Naive thymus-derived CD4-positive, alpha-beta T cell (primary cell): ENCODE measurements at regions not wholly inside any gene's neighbourhood (a gene's known extent, or its start where the extent isn't known, plus 50 kb on each side); places are given as distances from the start of the nearest gene placed in this dataset.

Experiments used
- ATAC-seq: fragments of 150-1000 bp; cut with Tn5 transposase; 2 replicates; pipeline ENCODE4 v1.10.0; 2021; ENCODE audit warnings: mild to moderate bottlenecking, moderate library complexity
- CTCF ChIA-PET: fragments of 350-600 bp; sonication (Branson Sonifier 250); formaldehyde crosslinking; loops from one replicate; lab custom pipeline; 2021; ENCODE audit warnings: antibody characterized with exemption; lab: Charles Lee
- POLR2A ChIA-PET: fragments of 350-600 bp; sonication (Branson Sonifier 250); formaldehyde crosslinking; loops from one replicate; lab custom pipeline; 2021; ENCODE audit warnings: antibody characterized with exemption, inconsistent platforms; lab: Charles Lee
- DNase-seq, 9 donors: peaks; one replicate each; pipeline versions ENCODE4 v3.0.0 to v3.0.0-alpha.2; 2020 to 2022; ENCODE audit warnings: mixed read lengths in 1 of 9
- H3K27ac ChIP-seq: one replicate; pipeline ENCODE4 v1.7.0; 2013; ENCODE audit warnings: mild to moderate bottlenecking, low read depth, low read length, moderate library complexity
- H3K27me3 ChIP-seq, 2 donors: one replicate each; pipeline ENCODE4 v1.7.0; 2013; ENCODE audit warnings: low read length in 2 of 2, mild to moderate bottlenecking in 2 of 2, moderate library complexity in 2 of 2; ENCODE audit not compliant: control insufficient read depth in 2 of 2, insufficient read depth in 2 of 2
- H3K36me3 ChIP-seq, 3 experiments: 1 replicate in 2 of 3; 2 replicates in 1 of 3; pipeline ENCODE4 v1.7.0; 2013; ENCODE audit warnings: low read length in 3 of 3, mild to moderate bottlenecking in 3 of 3, moderate library complexity in 1 of 3; ENCODE audit not compliant: insufficient read depth in 3 of 3, control insufficient read depth in 2 of 3
- H3K4me1 ChIP-seq, 2 donors: one replicate each; pipeline ENCODE4 v1.7.0; 2013; ENCODE audit warnings: low read length in 2 of 2, mild to moderate bottlenecking in 2 of 2, moderate library complexity in 1 of 2; ENCODE audit not compliant: control insufficient read depth in 2 of 2, insufficient read depth in 2 of 2
- H3K4me3 ChIP-seq: 2 replicates; pipeline ENCODE4 v1.7.0; 2013; ENCODE audit warnings: mild to moderate bottlenecking, low read length
- H3K9me3 ChIP-seq, 3 experiments: 1 replicate in 2 of 3; 2 replicates in 1 of 3; pipeline ENCODE4 v1.7.0; 2013; ENCODE audit warnings: low read length in 3 of 3; ENCODE audit not compliant: control insufficient read depth in 2 of 3
- H3K27ac Mint-ChIP-seq, 9 donors: one replicate each; pipeline ENCODE4 v1.8.0; 2020 to 2022; ENCODE audit warnings: mixed read lengths in 9 of 9, mild to moderate bottlenecking in 8 of 9, moderate library complexity in 5 of 9, inconsistent platforms in 2 of 9
- H3K27me3 Mint-ChIP-seq, 5 donors: one replicate each; pipeline ENCODE4 v1.8.0; 2021 to 2022; ENCODE audit warnings: mixed read lengths in 5 of 5, mild to moderate bottlenecking in 1 of 5
- H3K36me3 Mint-ChIP-seq, 5 donors: one replicate each; pipeline ENCODE4 v1.8.0; 2020 to 2022; ENCODE audit warnings: mixed read lengths in 5 of 5, mild to moderate bottlenecking in 3 of 5, inconsistent platforms in 1 of 5
- H3K4me1 Mint-ChIP-seq, 7 donors: one replicate each; pipeline ENCODE4 v1.8.0; 2020 to 2022; ENCODE audit warnings: mixed read lengths in 7 of 7, mild to moderate bottlenecking in 3 of 7, inconsistent platforms in 1 of 7
- H3K4me3 Mint-ChIP-seq, 10 donors: one replicate each; pipeline ENCODE4 v1.8.0; 2020 to 2022; ENCODE audit warnings: mild to moderate bottlenecking in 10 of 10, mixed read lengths in 10 of 10, moderate library complexity in 6 of 10, inconsistent platforms in 2 of 10
- H3K9me3 Mint-ChIP-seq, 11 donors: one replicate each; pipeline ENCODE4 v1.8.0; 2020 to 2022; ENCODE audit warnings: mixed read lengths in 11 of 11, mild to moderate bottlenecking in 4 of 11, inconsistent platforms in 1 of 11, moderate library complexity in 1 of 11
- intact Hi-C, 2 donors: fragments of 100-400 bp; cut with micrococcal nuclease; formaldehyde crosslinking; loops; one replicate each; pipeline ENCODE4 v1.15.1; 2023

- Mint-ChIP-seq H3K4me1 (no peaks in the 10 kb centered on the region), H3K27ac (no peak overlapping the region), H3K27me3 (no peaks in the 10 kb centered on the region), H3K9me3 (peaks cover 0 to 6% (median 0%) of the 10 kb centered on the region in 11 donors), H3K36me3 (no peaks in the 10 kb centered on the region), H3K4me3 (no peak overlapping the region)
- no peaks in the 10 kb centered on the region for H3K27me3 ChIP-seq
- no peak overlapping the region for H3K4me3 ChIP-seq
- POLR2A ChIA-PET, result no interaction called here
- CTCF ChIA-PET, result no interaction called here
- no peaks in the 10 kb centered on the region for H3K36me3 ChIP-seq
- no peak overlapping the region for H3K27ac ChIP-seq
- DNase-seq, result no peak
- intact Hi-C loops, result no loop called here
- no peak for ATAC-seq
- no peaks in the 10 kb centered on the region for H3K4me1 ChIP-seq
- no peaks in the 10 kb centered on the region for H3K9me3 ChIP-seq
These were observed 574.3 kb downstream of the LRRC70 start for GRCh38 chr5:63152871-63153270.

GRCh38 chr5:63145167-63145566, 566.5 kb downstream of the LRRC70 start:
- Mint-ChIP-seq H3K4me3 (no peak overlapping the region), H3K27ac (no peak overlapping the region), H3K9me3 (peaks cover 0 to 6% (median 0%) of the 10 kb centered on the region in 11 donors), H3K36me3 (no peaks in the 10 kb centered on the region), H3K27me3 (peaks cover 0 to 5% (median 0%) of the 10 kb centered on the region in 5 donors), H3K4me1 (no peaks in the 10 kb centered on the region)
- H3K27ac ChIP-seq, result no peak overlapping the region
- CTCF ChIA-PET, result no interaction called here
- H3K4me1 ChIP-seq, result no peaks in the 10 kb centered on the region
- no peaks in the 10 kb centered on the region for H3K27me3 ChIP-seq
- H3K36me3 ChIP-seq, result no peaks in the 10 kb centered on the region
- DNase-seq, result no peak
- H3K9me3 ChIP-seq, result no peaks in the 10 kb centered on the region
- intact Hi-C loops, result no loop called here
- ATAC-seq, result no peak
- POLR2A ChIA-PET, result no interaction called here
- no peak overlapping the region for H3K4me3 ChIP-seq

DNA sequence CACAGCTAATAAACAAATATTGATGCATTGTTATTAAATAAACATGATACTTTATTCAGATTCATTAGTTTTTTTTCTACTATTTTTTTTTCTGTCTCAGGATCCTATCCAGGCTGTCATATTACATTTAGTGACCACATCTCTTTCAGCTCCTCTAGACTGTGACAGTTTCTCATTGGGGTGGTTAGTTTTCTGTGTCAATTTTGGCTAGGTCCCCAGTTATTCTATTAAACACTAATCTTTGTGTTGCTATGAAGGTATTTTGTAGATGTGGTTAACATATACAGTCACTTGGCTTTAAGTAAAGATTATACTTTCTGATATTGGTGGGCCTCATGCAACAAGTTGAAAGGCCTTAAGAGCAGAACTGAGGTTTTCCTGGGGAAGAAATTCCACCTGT, 563.0 kb downstream of the LRRC70 start:
- intact Hi-C loops, result no loop called here
- Histone ChIP-seq H3K27me3 (no peaks in the 10 kb centered on the region), H3K27ac (no peak overlapping the region), H3K4me1 (no peaks in the 10 kb centered on the region), H3K9me3 (no peaks in the 10 kb centered on the region), H3K4me3 (no peak overlapping the region), H3K36me3 (no peaks in the 10 kb centered on the region)
- no peaks in the 10 kb centered on the region for H3K36me3 Mint-ChIP-seq
- H3K4me1 Mint-ChIP-seq, result no peaks in the 10 kb centered on the region
- peaks cover 0 to 5% (median 0%) of the 10 kb centered on the region in 5 donors for H3K27me3 Mint-ChIP-seq
- POLR2A ChIA-PET, result no interaction called here
- H3K9me3 Mint-ChIP-seq, result peaks cover 0 to 4% (median 0%) of the 10 kb centered on the region in 11 donors
- ATAC-seq, result no peak
- no peak overlapping the region for H3K4me3 Mint-ChIP-seq
- no peak overlapping the region for H3K27ac Mint-ChIP-seq
- CTCF ChIA-PET, result interaction anchor here (0.6 kb wide), 1 partner anchor 810 kb away, joined by 6 read pairs; no protein-coding TSS in a partner anchor
- DNase-seq, result no peak

GRCh38 chr5:63135291-63135690, 556.7 kb downstream of the LRRC70 start:
- no peaks in the 10 kb centered on the region for H3K36me3 ChIP-seq
- no peak overlapping the region for H3K4me3 ChIP-seq
- no peaks in the 10 kb centered on the region for H3K4me1 Mint-ChIP-seq
- H3K4me3 Mint-ChIP-seq, result no peak overlapping the region
- H3K9me3 ChIP-seq, result no peaks in the 10 kb centered on the region
- ChIA-PET CTCF (no interaction called here), POLR2A (no interaction called here)
- no peaks in the 10 kb centered on the region for H3K4me1 ChIP-seq
- no peak for ATAC-seq
- intact Hi-C loops, result no loop called here
- no peaks in the 10 kb centered on the region for H3K36me3 Mint-ChIP-seq
- no peak for DNase-seq
- H3K27me3 ChIP-seq, result no peaks in the 10 kb centered on the region
- no peaks in the 10 kb centered on the region for H3K27me3 Mint-ChIP-seq
- H3K9me3 Mint-ChIP-seq, result peaks cover 0 to 9% (median 0%) of the 10 kb centered on the region in 11 donors
- no peak overlapping the region for H3K27ac Mint-ChIP-seq
- no peak overlapping the region for H3K27ac ChIP-seq

DNA sequence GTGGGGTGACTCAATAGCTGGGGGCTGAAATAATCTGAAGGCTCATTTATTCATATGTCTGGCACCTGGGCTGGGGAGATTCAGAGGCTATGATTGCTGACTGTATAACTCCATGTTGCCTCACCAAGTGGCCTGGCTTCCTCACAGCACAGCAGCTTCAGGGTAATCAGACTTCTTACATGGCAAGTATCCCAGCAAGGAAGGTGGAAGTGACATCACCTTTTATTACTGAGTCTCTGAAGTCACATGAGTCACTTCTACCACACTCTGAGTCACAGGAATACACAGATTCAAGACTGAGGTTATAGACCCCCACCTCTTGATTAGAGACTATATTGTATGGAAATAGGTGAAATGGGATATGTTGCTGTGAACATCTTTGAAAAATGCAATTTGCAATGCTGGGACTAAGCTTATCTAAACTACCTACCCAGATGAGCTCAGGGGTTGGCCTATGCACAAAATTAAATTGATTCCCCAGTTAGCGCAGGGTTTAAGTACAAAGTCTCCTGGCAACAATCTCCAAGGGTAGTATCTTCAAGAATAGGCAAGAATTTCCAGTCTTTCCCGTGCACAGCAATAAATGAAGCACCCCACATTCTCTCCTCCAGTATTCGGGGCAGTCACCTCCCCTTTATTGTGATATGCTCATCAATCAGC, 553.1 kb downstream of the LRRC70 start:
- CTCF ChIA-PET, result no interaction called here
- POLR2A ChIA-PET, result no interaction called here
- Histone ChIP-seq H3K36me3 (no peaks in the 10 kb centered on the region), H3K4me3 (no peak overlapping the region), H3K4me1 (no peaks in the 10 kb centered on the region), H3K9me3 (no peaks in the 10 kb centered on the region), H3K27ac (no peak overlapping the region), H3K27me3 (no peaks in the 10 kb centered on the region)
- no peak overlapping the region for H3K4me3 Mint-ChIP-seq
- no peaks in the 10 kb centered on the region for H3K36me3 Mint-ChIP-seq
- intact Hi-C loops, result no loop called here
- H3K27me3 Mint-ChIP-seq, result peaks cover 0 to 4% (median 0%) of the 10 kb centered on the region in 5 donors
- ATAC-seq (no peak), DNase-seq (no peak)
- H3K27ac Mint-ChIP-seq, result no peak overlapping the region
- H3K4me1 Mint-ChIP-seq, result no peaks in the 10 kb centered on the region
- H3K9me3 Mint-ChIP-seq, result peaks cover 0 to 9% (median 0%) of the 10 kb centered on the region in 11 donors

DNA sequence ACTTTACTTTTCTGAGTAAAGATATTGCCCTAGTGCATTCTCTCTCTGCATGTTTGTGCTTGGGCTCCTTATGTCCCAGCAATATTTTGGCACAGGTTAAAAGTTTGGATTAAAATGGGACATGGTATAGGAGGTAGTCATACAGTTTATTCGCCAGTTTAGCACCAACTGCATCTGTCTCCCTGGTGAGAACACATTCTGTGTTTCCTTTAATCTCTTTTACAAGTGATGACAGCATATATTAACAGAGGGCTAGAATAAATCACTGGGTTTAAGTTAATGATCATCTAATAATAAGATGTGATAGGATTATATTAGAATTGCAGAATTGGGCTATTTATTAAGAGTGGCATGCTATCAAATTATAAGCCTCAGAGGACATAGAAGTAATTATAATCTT, 550.1 kb downstream of the LRRC70 start:
- Histone ChIP-seq H3K9me3 (no peaks in the 10 kb centered on the region), H3K36me3 (no peaks in the 10 kb centered on the region), H3K4me3 (no peak overlapping the region), H3K27me3 (peaks cover 0 to 3% of the 10 kb centered on the region in 2 donors), H3K27ac (no peak overlapping the region), H3K4me1 (no peaks in the 10 kb centered on the region)
- ATAC-seq, result no peak
- CTCF ChIA-PET, result no interaction called here
- intact Hi-C loops, result no loop called here
- Mint-ChIP-seq H3K27ac (no peak overlapping the region), H3K27me3 (peaks cover 0 to 4% (median 0%) of the 10 kb centered on the region in 5 donors), H3K9me3 (peaks cover 0 to 7% (median 0%) of the 10 kb centered on the region in 11 donors), H3K4me1 (no peaks in the 10 kb centered on the region), H3K36me3 (no peaks in the 10 kb centered on the region), H3K4me3 (no peak overlapping the region)
- no peak for DNase-seq
- POLR2A ChIA-PET, result no interaction called here

- H3K4me1 ChIP-seq, result no peaks in the 10 kb centered on the region
- POLR2A ChIA-PET, result no interaction called here
- Mint-ChIP-seq H3K4me3 (no peak overlapping the region), H3K4me1 (no peaks in the 10 kb centered on the region), H3K9me3 (peaks cover 0 to 7% (median 0%) of the 10 kb centered on the region in 11 donors), H3K36me3 (no peaks in the 10 kb centered on the region), H3K27me3 (peaks cover 0 to 4% (median 0%) of the 10 kb centered on the region in 5 donors), H3K27ac (no peak overlapping the region)
- no peaks in the 10 kb centered on the region for H3K36me3 ChIP-seq
- DNase-seq, result no peak
- intact Hi-C loops, result no loop called here
- no peaks in the 10 kb centered on the region for H3K9me3 ChIP-seq
- H3K27me3 ChIP-seq, result peaks cover 0 to 3% of the 10 kb centered on the region in 2 donors
- no peak overlapping the region for H3K27ac ChIP-seq
- no peak overlapping the region for H3K4me3 ChIP-seq
- CTCF ChIA-PET, result no interaction called here
- no peak for ATAC-seq
These were observed 549.4 kb downstream of the LRRC70 start for GRCh38 chr5:63128018-63128417.
